ENCODE measurements at regions not wholly inside any gene's neighbourhood (a gene's known extent, or its start where the extent isn't known, plus 50 kb on each side); places are given as distances from the start of the nearest gene placed in this dataset.

DNA sequence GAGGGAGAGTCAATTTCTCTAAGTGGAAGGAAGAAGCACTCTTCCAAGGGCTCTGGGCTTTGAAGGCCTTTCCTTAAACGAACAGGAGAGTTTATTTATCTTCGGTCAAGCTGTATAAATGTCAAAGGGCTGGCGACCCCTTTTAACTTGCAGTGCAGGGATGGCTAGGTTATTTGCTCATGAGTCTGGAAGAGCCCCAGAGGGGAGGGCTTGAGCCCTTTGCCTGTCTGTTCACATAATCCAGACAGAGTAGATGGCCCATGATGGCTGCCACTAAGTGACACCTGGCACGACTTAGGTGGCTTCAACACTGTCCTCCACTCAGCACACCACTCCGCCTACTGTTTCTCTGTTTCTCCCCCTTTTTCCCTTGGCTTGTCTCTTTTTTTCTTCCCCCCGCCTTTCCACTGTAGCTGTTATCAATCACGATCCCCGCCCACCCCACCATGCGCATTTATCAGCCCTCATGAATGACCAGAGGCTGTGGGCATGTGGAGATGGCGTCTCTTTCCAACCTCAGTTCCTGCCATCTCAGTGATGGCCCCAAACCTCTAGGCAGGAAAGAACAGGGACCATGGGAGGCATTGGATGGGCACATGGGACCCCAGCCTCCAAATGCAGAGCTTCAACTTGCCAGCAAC, 408.7 kb upstream of the TNRC6C start:
- 87 to 90% methylated on average over 10 of the region's 10 CpGs for WGBS, 2 donors
- Histone ChIP-seq H3K4me3 (ENCODE audit: low read length in 2 of 2) (no peak overlapping the region), H3K9me3 (ENCODE audit: control insufficient read depth, low read length) (no peaks in the 10 kb centered on the region), H3K27ac (ENCODE audit: low read depth in 1 of 2, low read length in 2 of 2) (no peak overlapping the region), H3K4me1 (ENCODE audit: control insufficient read depth in 1 of 2, insufficient read depth in 2 of 2, low read length in 2 of 2) (no peaks in the 10 kb centered on the region), H3K36me3 (ENCODE audit: control insufficient read depth in 1 of 2, insufficient read depth in 2 of 2, low read length in 1 of 2) (no peaks in the 10 kb centered on the region), H3K27me3 (ENCODE audit: control insufficient read depth in 1 of 2, insufficient read depth in 2 of 2, low read length in 1 of 2) (no peaks in the 10 kb centered on the region)
- intact Hi-C loops (cut with DNase I) = loop anchor here in 1 of 2 donors (10.0 kb wide), 1 partner anchor 185 kb away; no protein-coding TSS in a partner anchor
- DNase-seq = no peak
- no peak for ATAC-seq (ENCODE audit: low FRiP score)

- ATAC-seq (ENCODE audit: low FRiP score) (no peak), DNase-seq (no peak)
- Histone ChIP-seq H3K36me3 (ENCODE audit: control insufficient read depth in 1 of 2, insufficient read depth in 2 of 2, low read length in 1 of 2) (no peaks in the 10 kb centered on the region), H3K4me1 (ENCODE audit: control insufficient read depth in 1 of 2, insufficient read depth in 2 of 2, low read length in 2 of 2) (no peaks in the 10 kb centered on the region), H3K27ac (ENCODE audit: low read depth in 1 of 2, low read length in 2 of 2) (no peak overlapping the region), H3K27me3 (ENCODE audit: control insufficient read depth in 1 of 2, insufficient read depth in 2 of 2, low read length in 1 of 2) (no peaks in the 10 kb centered on the region), H3K9me3 (ENCODE audit: control insufficient read depth, low read length) (no peaks in the 10 kb centered on the region), H3K4me3 (ENCODE audit: low read length in 2 of 2) (no peak overlapping the region)
- intact Hi-C loops (cut with DNase I) = no loop called here
- 97 to 98% methylated on average over 5 of the region's 5 CpGs for WGBS, 2 donors
Observed at GRCh38 chr17:77553459-77554066, 404.9 kb upstream of the TNRC6C start.

DNA sequence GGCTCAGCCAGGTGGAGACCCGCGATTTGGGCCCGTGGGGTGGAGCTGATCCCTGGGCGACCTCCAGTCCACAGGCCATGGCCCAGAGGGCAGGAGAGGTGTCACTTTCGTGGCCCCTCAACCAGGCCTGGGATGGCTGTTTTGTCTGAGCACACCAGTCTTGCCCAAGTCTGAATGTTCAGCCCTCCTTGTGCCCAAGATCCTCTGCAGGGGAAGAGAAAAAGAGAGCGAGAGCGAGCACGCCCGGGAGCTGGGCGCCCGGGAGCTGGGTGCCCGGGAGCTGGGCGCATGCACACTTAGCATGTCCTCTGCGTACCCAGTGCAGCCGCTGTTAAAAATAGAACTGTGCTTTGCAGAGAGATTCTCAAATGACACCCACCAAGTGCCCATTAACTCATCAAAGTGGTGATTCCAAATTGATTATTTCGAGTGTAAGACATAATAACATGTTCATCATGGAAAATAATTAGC, 403.3 kb upstream of the TNRC6C start:
- 48% methylated on average over 16 of the region's 16 CpGs for WGBS, 2 donors
- H3K4me1 ChIP-seq (ENCODE audit: control insufficient read depth in 1 of 2, insufficient read depth in 2 of 2, low read length in 2 of 2) = no peaks in the 10 kb centered on the region
- no peaks in the 10 kb centered on the region for H3K9me3 ChIP-seq (ENCODE audit: control insufficient read depth, low read length)
- H3K4me3 ChIP-seq (ENCODE audit: low read length in 2 of 2) = no peak overlapping the region
- no peaks in the 10 kb centered on the region for H3K36me3 ChIP-seq (ENCODE audit: control insufficient read depth in 1 of 2, insufficient read depth in 2 of 2, low read length in 1 of 2)
- DNase-seq (no peak), ATAC-seq (ENCODE audit: low FRiP score) (no peak)
- intact Hi-C loops (cut with DNase I) = no loop called here
- no peaks in the 10 kb centered on the region for H3K27me3 ChIP-seq (ENCODE audit: control insufficient read depth in 1 of 2, insufficient read depth in 2 of 2, low read length in 1 of 2)
- no peak overlapping the region for H3K27ac ChIP-seq (ENCODE audit: low read depth in 1 of 2, low read length in 2 of 2)

DNA sequence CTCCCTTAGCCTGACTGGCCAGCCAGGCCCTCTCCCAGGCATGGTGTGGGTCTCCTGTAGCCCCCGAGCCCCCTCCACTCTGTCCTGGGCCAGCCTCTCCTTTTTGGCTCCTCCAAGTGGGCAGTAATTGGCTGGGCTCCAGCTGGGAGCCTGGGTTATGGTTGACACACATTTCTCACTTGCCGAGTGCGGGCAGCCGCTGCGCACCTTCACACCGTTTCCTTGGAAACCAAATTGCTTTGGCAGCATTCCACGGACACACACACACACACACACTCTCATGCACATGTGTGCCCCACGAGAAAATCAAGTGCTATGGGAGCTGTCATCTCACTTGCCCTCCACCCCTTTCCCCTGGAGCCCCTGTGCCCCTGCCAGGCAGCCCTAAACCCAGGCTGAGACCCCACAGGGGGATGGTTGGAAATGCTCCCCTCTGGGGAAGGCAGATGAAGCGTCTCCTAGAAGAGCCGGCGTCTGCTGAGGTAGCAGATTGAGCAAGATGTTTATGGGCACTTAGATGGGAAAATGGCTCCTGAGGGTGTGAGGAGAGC, 402.7 kb upstream of the TNRC6C start:
- ATAC-seq (ENCODE audit: low FRiP score) (peak; percentile 14), DNase-seq (peak in 1 of 2 donors; percentile 84)
- WGBS, 2 donors = 22 to 23% methylated on average over 11 of the region's 11 CpGs
- H3K36me3 ChIP-seq (ENCODE audit: control insufficient read depth in 1 of 2, insufficient read depth in 2 of 2, low read length in 1 of 2) = no peaks in the 10 kb centered on the region
- no peaks in the 10 kb centered on the region for H3K27me3 ChIP-seq (ENCODE audit: control insufficient read depth in 1 of 2, insufficient read depth in 2 of 2, low read length in 1 of 2)
- intact Hi-C loops (cut with DNase I) = no loop called here
- no peaks in the 10 kb centered on the region for H3K9me3 ChIP-seq (ENCODE audit: control insufficient read depth, low read length)
- H3K4me3 ChIP-seq (ENCODE audit: low read length in 2 of 2) = no peak overlapping the region
- no peak overlapping the region for H3K27ac ChIP-seq (ENCODE audit: low read depth in 1 of 2, low read length in 2 of 2)
- H3K4me1 ChIP-seq (ENCODE audit: control insufficient read depth in 1 of 2, insufficient read depth in 2 of 2, low read length in 2 of 2) = no peaks in the 10 kb centered on the region

DNA sequence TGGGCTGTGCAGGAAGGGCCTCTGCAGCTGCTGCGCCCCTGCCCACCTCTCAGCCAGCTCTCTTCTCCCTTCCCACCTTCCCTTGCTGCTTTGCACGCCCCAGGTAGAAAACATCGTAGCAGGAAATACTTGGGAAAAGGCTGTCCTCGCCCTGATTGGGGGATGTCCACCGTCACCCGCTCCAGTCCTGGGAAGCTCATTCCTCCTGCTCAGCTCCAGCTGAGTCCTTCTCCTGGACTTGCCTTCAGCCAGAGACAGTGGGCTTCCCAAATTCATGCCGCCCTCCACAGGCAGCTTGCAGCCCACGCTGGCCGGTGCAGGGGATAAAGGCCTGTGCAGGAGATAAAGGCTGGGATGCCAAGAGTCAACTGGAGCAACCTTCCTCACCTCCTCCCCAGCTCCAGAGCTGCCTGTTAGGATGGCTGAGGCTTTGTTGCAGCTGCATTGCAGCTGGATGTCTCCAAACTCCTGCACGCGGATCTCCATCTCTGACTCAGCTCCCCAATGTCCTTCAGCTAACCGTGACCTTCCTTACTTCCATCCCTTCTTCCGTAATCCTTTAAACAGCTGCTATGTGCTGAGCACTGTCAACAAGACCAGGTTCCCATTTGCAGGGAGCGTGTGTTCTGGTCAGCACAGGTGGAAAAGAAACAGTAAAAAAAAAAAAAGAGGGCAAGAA, 402.0 kb upstream of the TNRC6C start:
- H3K36me3 ChIP-seq (ENCODE audit: control insufficient read depth in 1 of 2, insufficient read depth in 2 of 2, low read length in 1 of 2) = no peaks in the 10 kb centered on the region
- DNase-seq (no peak), ATAC-seq (ENCODE audit: low FRiP score) (no peak)
- intact Hi-C loops (cut with DNase I) = no loop called here
- no peaks in the 10 kb centered on the region for H3K9me3 ChIP-seq (ENCODE audit: control insufficient read depth, low read length)
- no peak overlapping the region for H3K4me3 ChIP-seq (ENCODE audit: low read length in 2 of 2)
- H3K27ac ChIP-seq (ENCODE audit: low read depth in 1 of 2, low read length in 2 of 2) = no peak overlapping the region
- H3K27me3 ChIP-seq (ENCODE audit: control insufficient read depth in 1 of 2, insufficient read depth in 2 of 2, low read length in 1 of 2) = no peaks in the 10 kb centered on the region
- 89 to 91% methylated on average over 14 of the region's 14 CpGs for WGBS, 2 donors
- H3K4me1 ChIP-seq (ENCODE audit: control insufficient read depth in 1 of 2, insufficient read depth in 2 of 2, low read length in 2 of 2) = no peaks in the 10 kb centered on the region

- Histone ChIP-seq H3K27me3 (ENCODE audit: control insufficient read depth in 1 of 2, insufficient read depth in 2 of 2, low read length in 1 of 2) (no peaks in the 10 kb centered on the region), H3K36me3 (ENCODE audit: control insufficient read depth in 1 of 2, insufficient read depth in 2 of 2, low read length in 1 of 2) (no peaks in the 10 kb centered on the region), H3K4me1 (ENCODE audit: control insufficient read depth in 1 of 2, insufficient read depth in 2 of 2, low read length in 2 of 2) (no peaks in the 10 kb centered on the region), H3K4me3 (ENCODE audit: low read length in 2 of 2) (no peak overlapping the region), H3K9me3 (ENCODE audit: control insufficient read depth, low read length) (no peaks in the 10 kb centered on the region), H3K27ac (ENCODE audit: low read depth in 1 of 2, low read length in 2 of 2) (no peak overlapping the region)
- intact Hi-C loops (cut with DNase I) = no loop called here
- no peak for ATAC-seq (ENCODE audit: low FRiP score)
- no peak for DNase-seq
- 93% methylated on average over 12 of the region's 12 CpGs for WGBS, 2 donors
Observed at GRCh38 chr17:77558846-77559626, 399.5 kb upstream of the TNRC6C start.

DNA sequence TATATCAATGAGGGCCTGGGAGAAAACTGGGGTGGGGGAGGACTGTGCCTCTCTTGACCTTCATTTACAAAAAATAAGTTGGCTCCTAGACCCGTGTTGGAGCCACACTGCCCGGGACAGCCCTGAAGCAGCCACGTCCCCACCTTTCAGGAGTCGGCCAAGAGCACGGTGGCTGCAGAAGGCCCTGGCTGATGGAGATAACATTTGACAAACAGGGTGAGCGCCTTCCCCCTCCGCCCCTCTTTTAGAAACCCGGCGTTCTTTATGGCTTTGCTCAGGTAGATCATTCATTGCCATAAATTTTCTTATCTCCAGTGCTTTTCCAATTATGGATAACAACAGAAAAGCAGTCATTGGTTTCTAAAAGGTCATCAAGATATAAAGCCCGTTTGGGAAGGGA, 398.1 kb upstream of the TNRC6C start:
- WGBS, 2 donors = 89 to 90% methylated on average over 10 of the region's 10 CpGs
- H3K27ac ChIP-seq (ENCODE audit: low read depth in 1 of 2, low read length in 2 of 2) = no peak overlapping the region
- H3K4me1 ChIP-seq (ENCODE audit: control insufficient read depth in 1 of 2, insufficient read depth in 2 of 2, low read length in 2 of 2) = no peaks in the 10 kb centered on the region
- ATAC-seq (ENCODE audit: low FRiP score) = no peak
- no peaks in the 10 kb centered on the region for H3K27me3 ChIP-seq (ENCODE audit: control insufficient read depth in 1 of 2, insufficient read depth in 2 of 2, low read length in 1 of 2)
- no peaks in the 10 kb centered on the region for H3K36me3 ChIP-seq (ENCODE audit: control insufficient read depth in 1 of 2, insufficient read depth in 2 of 2, low read length in 1 of 2)
- no peak overlapping the region for H3K4me3 ChIP-seq (ENCODE audit: low read length in 2 of 2)
- DNase-seq = no peak
- intact Hi-C loops (cut with DNase I) = no loop called here
- no peaks in the 10 kb centered on the region for H3K9me3 ChIP-seq (ENCODE audit: control insufficient read depth, low read length)

DNA sequence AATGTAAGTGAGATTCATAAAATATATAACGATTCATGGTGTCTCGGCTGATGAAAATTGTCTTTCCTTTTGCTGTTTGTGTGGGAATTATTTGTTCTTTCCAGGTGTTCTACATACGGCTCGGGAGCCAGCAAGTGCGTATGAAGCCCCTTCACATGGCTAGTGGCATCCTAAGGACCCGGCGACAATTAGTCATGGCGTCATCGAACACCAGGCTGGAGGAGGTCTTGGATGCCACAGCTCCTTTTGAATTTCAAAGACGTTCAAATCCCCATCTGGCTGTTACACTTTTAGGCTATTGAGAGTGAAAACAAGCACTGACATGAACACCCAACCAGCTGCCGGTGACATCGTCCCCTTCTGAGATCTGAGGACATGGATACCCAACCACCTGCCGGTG, 397.7 kb upstream of the TNRC6C start:
- DNase-seq (no peak), ATAC-seq (ENCODE audit: low FRiP score) (no peak)
- H3K4me1 ChIP-seq (ENCODE audit: control insufficient read depth in 1 of 2, insufficient read depth in 2 of 2, low read length in 2 of 2) = no peaks in the 10 kb centered on the region
- no peak overlapping the region for H3K27ac ChIP-seq (ENCODE audit: low read depth in 1 of 2, low read length in 2 of 2)
- no peak overlapping the region for H3K4me3 ChIP-seq (ENCODE audit: low read length in 2 of 2)
- H3K27me3 ChIP-seq (ENCODE audit: control insufficient read depth in 1 of 2, insufficient read depth in 2 of 2, low read length in 1 of 2) = no peaks in the 10 kb centered on the region
- no peaks in the 10 kb centered on the region for H3K36me3 ChIP-seq (ENCODE audit: control insufficient read depth in 1 of 2, insufficient read depth in 2 of 2, low read length in 1 of 2)
- no peaks in the 10 kb centered on the region for H3K9me3 ChIP-seq (ENCODE audit: control insufficient read depth, low read length)
- intact Hi-C loops (cut with DNase I) = no loop called here
- WGBS, 2 donors = 88 to 89% methylated on average over 13 of the region's 13 CpGs
